Muscle of leg (tissue), 3 donors: ENCODE measurements at regions not wholly inside any gene's neighbourhood (a gene's known extent, or its start where the extent isn't known, plus 50 kb on each side); places are given as distances from the start of the nearest gene placed in this dataset.

Experiments used
- DNase-seq: peaks from one replicate; pipeline ENCODE4 v3.0.0; 2013
- H3K27ac ChIP-seq: one replicate; pipeline ENCODE4 v1.5.1; 2013; ENCODE audit warnings: mild to moderate bottlenecking, low read length, control low read depth
- H3K27me3 ChIP-seq: one replicate; pipeline ENCODE4 v1.6.1; 2013; ENCODE audit warnings: low read length; ENCODE audit not compliant: control insufficient read depth, insufficient read depth
- H3K36me3 ChIP-seq: one replicate; pipeline ENCODE4 v1.6.1; 2013; ENCODE audit warnings: low read length; ENCODE audit not compliant: control insufficient read depth, insufficient read depth
- H3K4me1 ChIP-seq: one replicate; pipeline ENCODE4 v1.6.1; 2013; ENCODE audit warnings: low read length; ENCODE audit not compliant: control insufficient read depth, insufficient read depth
- H3K4me3 ChIP-seq: one replicate; pipeline ENCODE4 v1.5.1; 2013; ENCODE audit warnings: low read length, control low read depth
- H3K9me3 ChIP-seq: replicated peaks from 2 replicates; pipeline ENCODE4 v1.6.1; 2013; ENCODE audit warnings: low read depth, low read length; ENCODE audit not compliant: control insufficient read depth
- WGBS: methylation state at CpG from one replicate; pipeline ENCODE4 v1.1.5; 2013; ENCODE audit warnings: missing lambda C conversion rate; ENCODE audit not compliant: insufficient coverage; 5-methylcytosine and 5-hydroxymethylcytosine counted together

DNA sequence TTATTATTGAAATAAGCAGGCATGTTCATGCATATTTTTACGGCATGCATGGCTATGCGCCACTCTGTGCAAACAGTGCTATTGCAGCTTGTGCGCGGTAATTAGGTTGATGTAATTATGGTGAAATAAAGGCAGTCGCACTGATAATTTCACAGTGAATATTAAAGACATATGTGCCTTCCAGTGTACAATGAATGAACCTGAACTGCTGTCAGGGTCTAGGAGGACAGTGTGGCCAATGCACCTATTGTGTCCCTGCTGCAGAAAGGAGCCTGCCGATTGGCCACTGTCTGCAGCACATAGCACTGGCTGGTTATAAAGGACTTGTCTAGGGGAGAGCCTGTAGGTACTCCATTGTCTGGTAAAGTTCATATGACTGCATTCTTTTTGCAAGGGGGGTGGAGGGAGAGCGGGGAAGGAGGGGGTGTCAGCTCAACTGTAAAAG lies 340.4 kb downstream of the USP25 start:
- peak overlapping the region; percentile 24 for H3K4me3 ChIP-seq
- H3K36me3 ChIP-seq = no peaks in the 10 kb centered on the region
- H3K27me3 ChIP-seq = no peaks in the 10 kb centered on the region
- WGBS = 92% methylated on average over 5 of the region's 7 CpGs
- DNase-seq = peak; percentile 47
- H3K9me3 ChIP-seq = no peaks in the 10 kb centered on the region
- peaks cover 10% of the 10 kb centered on the region for H3K4me1 ChIP-seq
- H3K27ac ChIP-seq = peak overlapping the region; percentile 29

GRCh38 chr21:16071092-16071491 lies 341.3 kb downstream of the USP25 start:
- H3K36me3 ChIP-seq = no peaks in the 10 kb centered on the region
- no peaks in the 10 kb centered on the region for H3K27me3 ChIP-seq
- H3K4me3 ChIP-seq = peak overlapping the region; percentile 24
- 55% methylated on average over 9 of the region's 9 CpGs for WGBS
- H3K27ac ChIP-seq = peak overlapping the region; percentile 29
- H3K4me1 ChIP-seq = peaks cover 10% of the 10 kb centered on the region
- DNase-seq = peak; percentile 57
- H3K9me3 ChIP-seq = no peaks in the 10 kb centered on the region

- Histone ChIP-seq H3K9me3 (no peaks in the 10 kb centered on the region), H3K27me3 (no peaks in the 10 kb centered on the region), H3K4me1 (peaks cover 10% of the 10 kb centered on the region), H3K36me3 (no peaks in the 10 kb centered on the region), H3K4me3 (no peak overlapping the region), H3K27ac (peak overlapping the region; percentile 29)
- WGBS = no CpG with 5 or more reads among the region's 2 CpGs
- DNase-seq = peak; percentile 87
Observed at GRCh38 chr21:16071761-16072160, 342.0 kb downstream of the USP25 start.

GRCh38 chr21:16072221-16072620 lies 342.4 kb downstream of the USP25 start:
- no CpG with 5 or more reads among the region's 3 CpGs for WGBS
- H3K27me3 ChIP-seq = no peaks in the 10 kb centered on the region
- no peaks in the 10 kb centered on the region for H3K36me3 ChIP-seq
- H3K4me1 ChIP-seq = peaks cover 10% of the 10 kb centered on the region
- no peaks in the 10 kb centered on the region for H3K9me3 ChIP-seq
- DNase-seq = peak; percentile 56
- no peak overlapping the region for H3K4me3 ChIP-seq
- H3K27ac ChIP-seq = peak overlapping the region; percentile 48

DNA sequence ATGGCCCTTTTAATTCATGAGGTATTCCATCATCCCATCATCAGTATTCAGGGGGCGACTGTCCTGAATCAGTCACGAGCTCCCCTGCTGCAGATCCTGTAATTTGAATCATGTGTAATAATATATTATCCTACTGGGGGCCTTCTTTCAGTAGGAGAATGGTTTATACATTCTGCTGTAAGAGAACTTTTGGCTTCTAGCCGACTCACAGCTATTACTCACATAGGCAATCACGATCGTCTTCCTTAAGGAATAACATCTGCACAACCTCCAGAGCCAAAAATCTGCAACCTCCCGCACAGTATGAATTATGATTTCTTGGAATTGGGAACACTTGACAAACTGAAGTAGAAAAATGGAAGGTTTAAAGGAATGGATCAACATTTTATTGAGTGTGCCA lies 343.0 kb downstream of the USP25 start:
- Histone ChIP-seq H3K27ac (peak overlapping the region; percentile 38), H3K4me3 (no peak overlapping the region)

GRCh38 chr21:16073586-16073985 lies 343.8 kb downstream of the USP25 start:
- no peak overlapping the region for H3K4me3 ChIP-seq
- no peaks in the 10 kb centered on the region for H3K27me3 ChIP-seq
- peak; percentile 33 for DNase-seq
- no peaks in the 10 kb centered on the region for H3K9me3 ChIP-seq
- WGBS = 55% methylated on average over 1 of the region's 2 CpGs
- peaks cover 10% of the 10 kb centered on the region for H3K4me1 ChIP-seq
- H3K27ac ChIP-seq = no peak overlapping the region
- no peaks in the 10 kb centered on the region for H3K36me3 ChIP-seq

More for the DNA sequence above, 343.0 kb downstream of the USP25 start:
- Histone ChIP-seq H3K27me3 (no peaks in the 10 kb centered on the region), H3K9me3 (no peaks in the 10 kb centered on the region), H3K4me1 (peaks cover 10% of the 10 kb centered on the region), H3K36me3 (no peaks in the 10 kb centered on the region)
- DNase-seq = peak; percentile 98
- no CpG with 5 or more reads among the region's 6 CpGs for WGBS

DNA sequence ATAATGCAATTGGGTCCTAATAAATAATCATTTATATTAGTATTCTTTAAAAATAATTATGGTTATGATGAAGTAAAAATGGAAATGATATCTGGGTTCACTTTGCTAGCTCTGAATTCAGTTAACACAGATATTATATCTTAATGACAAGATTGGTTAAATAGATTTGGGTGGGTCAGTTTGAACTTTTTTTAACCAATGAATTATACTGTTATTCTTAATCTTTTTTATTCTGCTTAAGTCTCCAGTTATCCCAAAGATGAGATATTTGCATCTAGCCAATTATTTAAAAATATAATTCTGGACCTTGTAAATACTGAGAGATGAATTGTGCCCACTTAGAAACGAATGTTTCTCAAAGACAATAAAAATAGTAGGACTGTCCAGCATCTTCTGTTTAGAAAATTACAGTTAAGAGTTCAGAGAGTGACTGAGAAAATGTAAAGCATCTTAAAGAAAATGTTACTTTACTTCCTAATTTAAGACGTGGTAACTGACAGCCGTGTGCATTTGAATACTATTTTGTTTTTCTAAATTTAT lies 345.2 kb downstream of the USP25 start:
- no peak for DNase-seq
- Histone ChIP-seq H3K4me3 (no peak overlapping the region), H3K9me3 (no peaks in the 10 kb centered on the region), H3K36me3 (no peaks in the 10 kb centered on the region), H3K27me3 (no peaks in the 10 kb centered on the region), H3K4me1 (peaks cover 10% of the 10 kb centered on the region), H3K27ac (no peak overlapping the region)
- no CpG with 5 or more reads among the region's 3 CpGs for WGBS

DNA sequence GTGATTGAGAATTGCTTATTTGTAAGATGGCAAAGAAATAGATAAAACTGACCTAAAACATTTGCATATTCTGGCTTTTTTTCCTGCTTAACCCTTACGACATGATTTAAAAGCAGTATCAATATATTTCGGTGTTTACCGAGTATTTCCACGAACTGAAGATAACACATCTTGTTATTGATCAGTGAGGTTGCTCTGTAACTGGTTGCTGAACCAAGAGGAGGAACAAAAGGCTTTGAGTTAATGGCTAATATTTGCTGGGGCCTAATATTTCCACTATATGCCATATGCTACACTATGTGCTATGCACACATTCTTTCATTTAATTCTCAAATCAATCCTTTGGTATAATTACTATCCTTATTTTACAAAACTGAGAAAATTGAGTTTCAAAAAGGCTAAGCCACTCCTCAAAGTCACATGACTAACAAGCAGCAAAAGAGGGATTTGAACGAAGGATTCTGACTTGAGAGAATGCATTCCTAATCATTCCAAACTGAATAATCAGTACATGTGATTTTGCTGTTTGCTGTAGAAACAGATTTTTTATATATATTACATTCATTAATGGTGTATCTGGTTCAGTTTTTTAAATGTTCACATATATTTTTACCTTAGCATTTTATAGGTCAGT lies 346.0 kb downstream of the USP25 start:
- no peak overlapping the region for H3K27ac ChIP-seq
- DNase-seq = no peak
- no peaks in the 10 kb centered on the region for H3K27me3 ChIP-seq
- no peaks in the 10 kb centered on the region for H3K9me3 ChIP-seq
- H3K4me1 ChIP-seq = peaks cover 6% of the 10 kb centered on the region
- no peak overlapping the region for H3K4me3 ChIP-seq
- WGBS = no CpG with 5 or more reads among the region's 5 CpGs
- H3K36me3 ChIP-seq = no peaks in the 10 kb centered on the region

GRCh38 chr21:16076465-16076864 lies 346.7 kb downstream of the USP25 start:
- Histone ChIP-seq H3K4me3 (no peak overlapping the region), H3K36me3 (no peaks in the 10 kb centered on the region), H3K4me1 (peaks cover 3% of the 10 kb centered on the region), H3K9me3 (no peaks in the 10 kb centered on the region), H3K27me3 (no peaks in the 10 kb centered on the region), H3K27ac (no peak overlapping the region)
- DNase-seq = no peak

DNA sequence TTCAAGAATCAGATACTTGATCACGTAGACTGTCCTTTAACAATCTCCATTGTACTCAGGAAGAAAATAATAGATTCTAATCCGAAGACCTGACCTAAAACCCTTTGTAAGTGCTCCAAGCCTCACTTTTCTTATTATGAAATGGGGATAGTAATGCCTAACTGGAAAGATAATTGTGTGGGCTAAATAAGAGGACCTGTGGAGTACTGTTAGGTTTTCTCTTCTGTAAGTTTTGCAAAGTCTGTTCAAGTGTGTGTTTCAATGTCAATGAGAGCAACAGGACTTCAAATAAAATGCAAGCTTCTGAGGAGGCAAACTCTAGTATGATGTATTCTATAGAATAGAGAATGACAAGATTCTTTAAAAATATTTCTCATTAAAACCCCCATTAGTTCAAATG lies 348.6 kb downstream of the USP25 start:
- H3K27ac ChIP-seq = no peak overlapping the region
- WGBS = no CpG with 5 or more reads among the region's 2 CpGs
- H3K4me3 ChIP-seq = no peak overlapping the region
- no peaks in the 10 kb centered on the region for H3K9me3 ChIP-seq
- no peaks in the 10 kb centered on the region for H3K4me1 ChIP-seq
- no peaks in the 10 kb centered on the region for H3K36me3 ChIP-seq
- H3K27me3 ChIP-seq = no peaks in the 10 kb centered on the region
- no peak for DNase-seq

GRCh38 chr21:16079830-16080229 lies 350.0 kb downstream of the USP25 start:
- no CpG with 5 or more reads among the region's 1 CpG for WGBS
- Histone ChIP-seq H3K27ac (no peak overlapping the region), H3K4me1 (peaks cover under 1% of the 10 kb centered on the region), H3K4me3 (no peak overlapping the region), H3K27me3 (no peaks in the 10 kb centered on the region), H3K36me3 (no peaks in the 10 kb centered on the region), H3K9me3 (no peaks in the 10 kb centered on the region)
- no peak for DNase-seq
